HG03175 (cell line): ENCODE measurements at regions not wholly inside any gene's neighbourhood (a gene's known extent, or its start where the extent isn't known, plus 50 kb on each side); places are given as distances from the start of the nearest gene placed in this dataset.
"Not testable (repeated sequence)": the region's sequence is repeated elsewhere in the genome, so short reads cannot be mapped to it uniquely, and the experiment has no call there.

Experiments used
- ATAC-seq: cut with Tn5 transposase; IDR thresholded peaks from one replicate; pipeline ENCODE4 v1.9.1; 2021; ENCODE audit warnings: mild to moderate bottlenecking, moderate library complexity; ENCODE audit not compliant: unreplicated experiment

- ATAC-seq: peak; percentile 93
These were observed 99.1 kb upstream of the NAP1L1 start for GRCh38 chr12:76183459-76184186.

GRCh38 chr12:76180401-76181277 lies 96.2 kb upstream of the NAP1L1 start:
- no peak for ATAC-seq

- no peak for ATAC-seq
These were observed 94.0 kb upstream of the NAP1L1 start for GRCh38 chr12:76178452-76178851.

- no peak for ATAC-seq
These were observed 93.3 kb upstream of the NAP1L1 start for GRCh38 chr12:76177821-76178220.

GRCh38 chr12:76176940-76177339 lies 92.5 kb upstream of the NAP1L1 start:
- ATAC-seq: no peak

GRCh38 chr12:76175946-76176345 lies 91.5 kb upstream of the NAP1L1 start:
- ATAC-seq: not testable (repeated sequence)

- no peak for ATAC-seq
These were observed 89.3 kb upstream of the NAP1L1 start for GRCh38 chr12:76173756-76174155.

- ATAC-seq: peak; percentile 98
These were observed 74.2 kb upstream of the NAP1L1 start for GRCh38 chr12:76158518-76159321.

GRCh38 chr12:76156726-76157125 lies 72.2 kb upstream of the NAP1L1 start:
- no peak for ATAC-seq

- no peak for ATAC-seq
These were observed 71.8 kb upstream of the NAP1L1 start for GRCh38 chr12:76156314-76156713.

- no peak for ATAC-seq
These were observed 70.7 kb upstream of the NAP1L1 start for GRCh38 chr12:76155157-76155670.

- no peak for ATAC-seq
These were observed 69.1 kb upstream of the NAP1L1 start for GRCh38 chr12:76153616-76154015.

- ATAC-seq: peak; percentile 91
These were observed 67.8 kb upstream of the NAP1L1 start for GRCh38 chr12:76152181-76152807.

- peak; percentile 14 for ATAC-seq
These were observed 59.7 kb upstream of the NAP1L1 start for GRCh38 chr12:76144245-76144549.

- peak; percentile 98 for ATAC-seq
These were observed 59.1 kb upstream of the NAP1L1 start for GRCh38 chr12:76143343-76144244.

- ATAC-seq: no peak
These were observed 57.8 kb upstream of the NAP1L1 start for GRCh38 chr12:76142305-76142704.

GRCh38 chr12:76138656-76139055 lies 54.2 kb upstream of the NAP1L1 start:
- ATAC-seq: no peak

GRCh38 chr12:76137606-76138005 lies 53.1 kb upstream of the NAP1L1 start:
- no peak for ATAC-seq

- no peak for ATAC-seq
These were observed 51.0 kb upstream of the NAP1L1 start for GRCh38 chr12:76135456-76135855.
